PC-9 (cell line): ENCODE measurements at regions not wholly inside any gene's neighbourhood (a gene's known extent, or its start where the extent isn't known, plus 50 kb on each side); places are given as distances from the start of the nearest gene placed in this dataset.

Experiments used
- EZH2 ChIP-seq: fragments of 200-600 bp; sonication (generic); IDR thresholded peaks from 2 replicates; pipeline ENCODE4 v1.8.0; 2017; ENCODE audit warnings: antibody characterized with exemption, low read depth
- TF ChIP-seq, protein P1 (sequence below): fragments of 200-600 bp; sonication (generic); conservative IDR thresholded peaks from 2 replicates; pipeline ENCODE4 v1.6.1; 2017; ENCODE audit warnings: mixed run types, antibody characterized with exemption, mild to moderate bottlenecking, moderate library complexity

GRCh38 chr2:28697602-28698149 is 54.0 kb upstream of the PPP1CB start:
- TF ChIP-seq, protein P1, sequence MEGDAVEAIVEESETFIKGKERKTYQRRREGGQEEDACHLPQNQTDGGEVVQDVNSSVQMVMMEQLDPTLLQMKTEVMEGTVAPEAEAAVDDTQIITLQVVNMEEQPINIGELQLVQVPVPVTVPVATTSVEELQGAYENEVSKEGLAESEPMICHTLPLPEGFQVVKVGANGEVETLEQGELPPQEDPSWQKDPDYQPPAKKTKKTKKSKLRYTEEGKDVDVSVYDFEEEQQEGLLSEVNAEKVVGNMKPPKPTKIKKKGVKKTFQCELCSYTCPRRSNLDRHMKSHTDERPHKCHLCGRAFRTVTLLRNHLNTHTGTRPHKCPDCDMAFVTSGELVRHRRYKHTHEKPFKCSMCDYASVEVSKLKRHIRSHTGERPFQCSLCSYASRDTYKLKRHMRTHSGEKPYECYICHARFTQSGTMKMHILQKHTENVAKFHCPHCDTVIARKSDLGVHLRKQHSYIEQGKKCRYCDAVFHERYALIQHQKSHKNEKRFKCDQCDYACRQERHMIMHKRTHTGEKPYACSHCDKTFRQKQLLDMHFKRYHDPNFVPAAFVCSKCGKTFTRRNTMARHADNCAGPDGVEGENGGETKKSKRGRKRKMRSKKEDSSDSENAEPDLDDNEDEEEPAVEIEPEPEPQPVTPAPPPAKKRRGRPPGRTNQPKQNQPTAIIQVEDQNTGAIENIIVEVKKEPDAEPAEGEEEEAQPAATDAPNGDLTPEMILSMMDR, result no peak
- TF ChIP-seq EZH2, result no peak
